MCF 10A (cell line): ENCODE measurements at regions not wholly inside any gene's neighbourhood (a gene's known extent, or its start where the extent isn't known, plus 50 kb on each side); places are given as distances from the start of the nearest gene placed in this dataset.
A peak's percentile ranks its signal among the peaks of the same experiment; 100 is the strongest.

Source experiments
- BruUV-seq: library from RNA; stranded (reverse); fragments of 400-500 nt; replicated peaks from 2 replicates; lab custom pipeline; 2021; lab: Mats Ljungman, UMichigan
- CTCF ChIA-PET: fragments of 300-600 bp; sonication (Branson Sonifier 250); formaldehyde crosslinking; extraction: SDS; loops from one replicate; lab custom pipeline; 2021; ENCODE audit warnings: antibody characterized with exemption, inconsistent platforms; lab: Yijun Ruan, JAX
- POLR2A ChIA-PET: fragments of 300-600, 350-650 bp; sonication (Branson Sonifier 250); formaldehyde crosslinking; extraction: SDS; loops from one replicate; lab custom pipeline; 2020; ENCODE audit warnings: antibody characterized with exemption, inconsistent platforms; lab: Yijun Ruan, JAX
- DNase-seq: peaks from one replicate; pipeline ENCODE4 v3.0.0-alpha.2; 2018; ENCODE audit not compliant: unreplicated experiment
- H3K27ac Mint-ChIP-seq: one replicate; pipeline ENCODE4 v1.8.0; 2022; ENCODE audit warnings: mild to moderate bottlenecking, low read depth, mixed read lengths; ENCODE audit not compliant: unreplicated experiment
- H3K27me3 Mint-ChIP-seq: one replicate; pipeline ENCODE4 v1.8.0; 2022; ENCODE audit warnings: mixed read lengths; ENCODE audit not compliant: insufficient read depth, unreplicated experiment
- H3K36me3 Mint-ChIP-seq: one replicate; pipeline ENCODE4 v1.8.0; 2022; ENCODE audit warnings: mild to moderate bottlenecking, moderate library complexity, mixed read lengths; ENCODE audit not compliant: insufficient read depth, unreplicated experiment
- H3K4me1 Mint-ChIP-seq: one replicate; pipeline ENCODE4 v1.8.0; 2022; ENCODE audit warnings: mixed read lengths; ENCODE audit not compliant: insufficient read depth, unreplicated experiment
- H3K4me3 Mint-ChIP-seq: one replicate; pipeline ENCODE4 v1.8.0; 2022; ENCODE audit warnings: mild to moderate bottlenecking, moderate library complexity, mixed read lengths; ENCODE audit not compliant: unreplicated experiment
- H3K9me3 Mint-ChIP-seq: one replicate; pipeline ENCODE4 v1.8.0; 2022; ENCODE audit warnings: mixed read lengths; ENCODE audit not compliant: unreplicated experiment
- intact Hi-C: fragments of 100-400 bp; cut with micrococcal nuclease; formaldehyde crosslinking; loops from 2 replicates; pipeline ENCODE4 v1.14.1; 2022
- TF ChIP-seq, protein P1 (sequence below): fragments of 200-600 bp; IDR thresholded peaks from one replicate; pipeline ENCODE4 v1.8.0; 2022; ENCODE audit warnings: antibody characterized with exemption, mild to moderate bottlenecking; ENCODE audit not compliant: unreplicated experiment

DNA sequence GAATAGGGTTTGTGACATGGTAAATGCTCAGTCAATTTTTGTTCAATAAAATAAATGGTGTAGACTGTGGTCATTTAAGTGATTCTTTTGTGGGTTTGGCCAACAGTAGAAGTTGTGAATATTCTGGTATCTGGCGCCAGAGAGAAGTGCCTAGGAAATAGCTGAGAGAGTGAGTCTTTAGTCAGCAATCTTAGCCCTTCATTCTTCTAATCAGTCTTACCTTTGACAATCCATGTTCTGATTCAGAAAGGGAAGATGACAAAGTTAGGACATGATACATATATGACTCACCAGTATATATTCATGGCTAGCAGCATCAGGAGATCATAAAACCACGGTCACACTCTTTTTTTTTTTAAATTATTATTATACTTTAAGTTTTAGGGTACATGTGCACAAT, 141.8 kb upstream of the PCDH18 start:
- BruUV-seq, result no TSS peak
- H3K27ac Mint-ChIP-seq, result no peak overlapping the region
- peak; percentile 8 for DNase-seq
- ChIA-PET POLR2A (interaction anchor here (0.7 kb wide), 1 partner anchor 47 kb away, joined by 4 read pairs; no protein-coding TSS in a partner anchor), CTCF (no interaction called here)
- no peaks in the 10 kb centered on the region for H3K36me3 Mint-ChIP-seq
- H3K4me1 Mint-ChIP-seq, result peaks cover 7% of the 10 kb centered on the region
- TF ChIP-seq, protein P1, sequence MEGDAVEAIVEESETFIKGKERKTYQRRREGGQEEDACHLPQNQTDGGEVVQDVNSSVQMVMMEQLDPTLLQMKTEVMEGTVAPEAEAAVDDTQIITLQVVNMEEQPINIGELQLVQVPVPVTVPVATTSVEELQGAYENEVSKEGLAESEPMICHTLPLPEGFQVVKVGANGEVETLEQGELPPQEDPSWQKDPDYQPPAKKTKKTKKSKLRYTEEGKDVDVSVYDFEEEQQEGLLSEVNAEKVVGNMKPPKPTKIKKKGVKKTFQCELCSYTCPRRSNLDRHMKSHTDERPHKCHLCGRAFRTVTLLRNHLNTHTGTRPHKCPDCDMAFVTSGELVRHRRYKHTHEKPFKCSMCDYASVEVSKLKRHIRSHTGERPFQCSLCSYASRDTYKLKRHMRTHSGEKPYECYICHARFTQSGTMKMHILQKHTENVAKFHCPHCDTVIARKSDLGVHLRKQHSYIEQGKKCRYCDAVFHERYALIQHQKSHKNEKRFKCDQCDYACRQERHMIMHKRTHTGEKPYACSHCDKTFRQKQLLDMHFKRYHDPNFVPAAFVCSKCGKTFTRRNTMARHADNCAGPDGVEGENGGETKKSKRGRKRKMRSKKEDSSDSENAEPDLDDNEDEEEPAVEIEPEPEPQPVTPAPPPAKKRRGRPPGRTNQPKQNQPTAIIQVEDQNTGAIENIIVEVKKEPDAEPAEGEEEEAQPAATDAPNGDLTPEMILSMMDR, result no peak
- no peaks in the 10 kb centered on the region for H3K9me3 Mint-ChIP-seq
- no peak overlapping the region for H3K4me3 Mint-ChIP-seq
- no peaks in the 10 kb centered on the region for H3K27me3 Mint-ChIP-seq
- intact Hi-C loops, result no loop called here

DNA sequence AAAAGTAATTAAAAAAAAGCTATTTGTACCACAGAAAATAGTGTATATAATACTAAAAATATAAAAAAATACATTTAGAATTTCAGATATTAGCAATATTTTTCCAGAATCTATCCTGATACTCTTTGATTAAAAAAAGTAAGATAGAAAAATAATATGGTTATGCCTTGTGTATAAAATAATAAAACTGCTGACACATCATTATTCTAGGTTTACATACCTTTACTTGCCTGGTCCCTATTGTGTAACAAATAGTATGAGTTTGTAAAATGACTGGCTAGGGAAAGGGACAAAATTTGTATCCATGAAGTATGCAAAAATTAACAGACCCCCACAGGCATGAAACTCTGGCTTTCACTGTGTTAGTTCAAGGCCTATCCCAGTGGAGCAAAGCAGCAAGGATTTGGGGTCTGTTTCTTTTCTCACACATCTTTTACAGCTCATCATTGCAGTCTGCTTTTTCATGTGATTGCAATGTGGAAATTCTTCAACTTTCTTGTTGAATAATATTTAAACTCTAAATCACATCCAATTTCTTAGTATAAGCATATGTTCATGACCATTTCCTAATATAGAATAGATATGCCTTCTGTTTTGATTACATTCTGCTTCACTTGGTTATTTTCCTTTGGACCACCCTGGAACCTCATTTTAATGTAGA, 136.7 kb upstream of the PCDH18 start:
- Mint-ChIP-seq H3K27ac (no peak overlapping the region), H3K36me3 (no peaks in the 10 kb centered on the region), H3K27me3 (no peaks in the 10 kb centered on the region), H3K4me3 (no peak overlapping the region), H3K4me1 (peaks cover 16% of the 10 kb centered on the region), H3K9me3 (no peaks in the 10 kb centered on the region)
- POLR2A ChIA-PET, result interaction anchor here (0.7 to 0.9 kb wide), 2 partner anchors 10 to 318 kb away, joined by 4 to 5 read pairs; no protein-coding TSS in a partner anchor
- TF ChIP-seq, protein P1, result no peak
- intact Hi-C loops, result no loop called here
- CTCF ChIA-PET, result interaction anchor here (0.5 to 0.6 kb wide), 2 partner anchors 13 to 125 kb away, joined by 3 read pairs; no protein-coding TSS in a partner anchor
- BruUV-seq, result no TSS peak
- no peak for DNase-seq

DNA sequence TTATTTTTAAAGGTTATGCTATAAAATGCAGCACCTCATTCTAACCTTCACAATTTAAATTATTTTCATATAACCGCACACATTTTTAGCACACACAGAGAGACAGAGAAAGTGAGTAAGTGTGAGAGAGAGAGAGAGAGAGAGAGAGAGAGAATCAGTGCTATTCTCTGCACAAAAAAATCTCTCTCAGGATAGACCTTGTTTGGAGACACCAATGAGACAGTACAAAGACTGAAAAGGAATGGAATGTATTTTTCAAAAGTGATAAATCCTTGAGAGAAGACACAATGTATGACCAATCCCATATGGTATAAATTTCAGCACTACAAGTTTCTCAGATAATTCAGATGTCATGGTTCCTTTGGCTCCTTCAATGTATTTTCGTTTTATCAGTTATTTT, 132.1 kb upstream of the PCDH18 start:
- H3K27me3 Mint-ChIP-seq, result no peaks in the 10 kb centered on the region
- DNase-seq, result no peak
- no peaks in the 10 kb centered on the region for H3K36me3 Mint-ChIP-seq
- H3K9me3 Mint-ChIP-seq, result no peaks in the 10 kb centered on the region
- ChIA-PET CTCF (interaction anchor here (0.6 to 1.3 kb wide), 2 partner anchors 9 to 13 kb away, joined by 3 read pairs; no protein-coding TSS in a partner anchor), POLR2A (interaction anchor here (1.0 kb wide), 1 partner anchor 297 kb away, joined by 3 read pairs; no protein-coding TSS in a partner anchor)
- H3K4me3 Mint-ChIP-seq, result no peak overlapping the region
- H3K27ac Mint-ChIP-seq, result peak overlapping the region; percentile 73
- TF ChIP-seq, protein P1, result no peak
- intact Hi-C loops, result no loop called here
- H3K4me1 Mint-ChIP-seq, result peaks cover 23% of the 10 kb centered on the region
- no TSS peak for BruUV-seq

DNA sequence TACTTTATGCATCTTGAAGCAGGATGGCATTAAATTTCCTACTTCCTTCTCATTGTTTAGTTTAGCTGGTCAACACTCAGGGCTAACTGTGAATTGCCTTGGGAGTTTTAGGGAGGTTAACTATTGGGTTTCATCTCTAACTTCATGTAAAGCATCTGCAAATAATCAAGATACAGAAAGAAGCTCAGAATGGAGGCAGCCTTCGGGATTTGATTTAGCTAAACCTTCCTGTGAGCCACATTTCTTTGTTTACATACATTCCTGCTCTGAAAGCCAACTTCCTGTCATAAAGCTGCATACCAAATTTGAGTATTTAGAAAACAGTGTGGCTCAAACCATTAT, 131.7 kb upstream of the PCDH18 start:
- TF ChIP-seq, protein P1, result no peak
- Mint-ChIP-seq H3K27me3 (no peaks in the 10 kb centered on the region), H3K4me1 (peaks cover 27% of the 10 kb centered on the region), H3K27ac (peak overlapping the region; percentile 73), H3K4me3 (no peak overlapping the region), H3K9me3 (no peaks in the 10 kb centered on the region), H3K36me3 (no peaks in the 10 kb centered on the region)
- DNase-seq, result peak; percentile 8
- no TSS peak for BruUV-seq
- intact Hi-C loops, result no loop called here
- CTCF ChIA-PET, result interaction anchor here (0.6 to 1.3 kb wide), 3 partner anchors 10 to 78 kb away, joined by 3 to 4 read pairs (median 3); no protein-coding TSS in a partner anchor
- POLR2A ChIA-PET, result interaction anchor here (1.0 to 1.3 kb wide), 2 partner anchors 9 to 297 kb away, joined by 3 read pairs; no protein-coding TSS in a partner anchor
